ENCODE measurements at regions not wholly inside any gene's neighbourhood (a gene's known extent, or its start where the extent isn't known, plus 50 kb on each side); places are given as distances from the start of the nearest gene placed in this dataset.

DNA sequence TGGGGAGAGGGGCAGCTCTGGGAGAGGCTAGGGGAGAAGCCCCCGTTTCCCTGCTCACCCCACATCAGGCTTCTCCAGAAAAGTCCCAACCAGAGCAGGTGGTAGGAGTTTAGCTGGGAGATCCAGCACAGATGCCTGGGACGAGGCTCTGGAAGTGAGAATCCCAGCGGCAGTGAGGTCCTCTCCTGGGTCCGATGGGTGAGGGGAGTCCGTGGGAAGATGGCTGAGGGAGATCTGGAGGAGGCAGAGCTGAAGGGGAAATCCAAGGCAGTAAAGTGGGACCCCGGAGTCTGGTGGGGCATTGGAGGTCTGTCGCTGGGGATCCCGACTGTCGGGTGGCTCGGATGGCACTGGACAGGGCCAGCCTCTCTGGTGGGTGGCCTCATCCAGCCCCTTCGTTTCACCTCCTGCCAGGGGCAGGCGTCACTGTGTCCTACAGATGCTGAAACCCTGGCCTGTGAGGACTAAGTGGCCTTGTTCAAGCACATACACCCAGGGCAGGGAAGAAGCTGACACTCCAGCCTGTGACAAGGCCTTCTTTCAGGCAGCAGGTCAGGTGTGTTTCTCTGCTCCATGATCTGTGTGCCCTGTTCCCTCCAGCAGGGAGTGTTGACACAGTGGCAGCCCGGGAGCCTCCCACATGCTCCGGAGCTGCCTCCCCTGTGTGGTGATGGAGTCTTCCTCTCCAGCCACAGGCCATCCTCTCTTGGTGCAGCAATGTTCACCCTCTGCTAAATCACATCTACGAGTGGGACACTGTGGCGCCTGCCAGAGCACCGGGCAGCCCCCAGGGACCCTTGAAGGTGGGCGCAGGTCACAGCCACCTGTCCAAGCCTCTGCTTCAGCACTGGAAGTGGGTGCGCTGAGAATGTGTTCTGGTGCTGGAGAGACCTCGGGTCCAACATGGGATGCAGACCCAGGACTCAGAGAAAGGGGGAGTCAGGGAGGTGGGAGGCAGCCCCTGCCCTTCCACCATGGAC, 850.8 kb downstream of the BRD1 start:
- ATAC-seq = no peak
- no peak for DNase-seq (ENCODE audit: missing footprints)
- intact Hi-C loops (cut with DNase I) = no loop called here

DNA sequence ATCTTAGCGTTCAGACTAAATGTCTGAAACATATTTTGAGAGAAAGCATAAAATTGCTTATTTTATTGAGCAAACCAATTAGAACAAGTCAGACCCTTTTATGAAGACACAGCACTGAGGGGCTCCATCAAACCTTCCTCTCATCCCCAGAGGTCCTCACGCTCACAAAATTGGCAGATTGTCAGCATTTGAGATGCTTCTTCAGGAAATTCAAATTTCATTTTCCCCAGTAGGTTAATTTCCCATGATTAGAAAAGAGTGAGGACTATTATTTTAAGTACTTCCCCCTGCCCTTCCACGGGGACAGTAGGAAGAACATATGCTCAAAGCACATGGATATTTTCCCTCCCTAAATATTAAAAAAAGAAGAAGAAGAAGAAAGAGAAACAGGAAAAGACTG, 851.8 kb downstream of the BRD1 start:
- intact Hi-C loops (cut with DNase I) = no loop called here
- ATAC-seq = no peak

DNA sequence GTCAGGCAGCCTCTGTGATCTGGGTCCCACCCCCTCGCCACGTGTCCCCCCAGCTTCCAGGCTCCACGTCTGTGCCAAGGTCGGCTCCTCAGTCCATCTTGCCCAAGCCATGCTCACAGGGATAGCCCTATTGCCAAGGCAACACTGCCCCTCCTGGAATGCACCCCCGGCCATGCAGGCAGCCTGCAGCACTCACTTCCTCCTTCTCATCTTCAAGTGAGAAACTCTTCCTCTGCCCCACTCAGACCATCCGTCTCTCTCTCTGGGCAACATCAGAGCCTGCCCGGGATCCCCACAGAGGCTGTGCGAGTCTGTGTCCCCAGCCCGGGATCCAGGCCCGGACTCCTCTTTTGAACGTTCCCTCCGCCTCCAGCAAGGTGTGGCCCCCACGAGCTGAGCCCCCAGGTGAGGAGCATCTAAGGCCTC, 852.3 kb downstream of the BRD1 start:
- intact Hi-C loops (cut with DNase I) = no loop called here
- ATAC-seq (no peak), DNase-seq (ENCODE audit: missing footprints) (no peak)

More for the DNA sequence above, 851.8 kb downstream of the BRD1 start:
- DNase-seq (ENCODE audit: missing footprints) = no peak

- DNase-seq (ENCODE audit: missing footprints) (no peak), ATAC-seq (no peak)
- intact Hi-C loops (cut with DNase I) = no loop called here
These were observed 853.0 kb downstream of the BRD1 start for GRCh38 chr22:48974443-48975315.

GRCh38 chr22:48973694-48974041, 854.0 kb downstream of the BRD1 start:
- DNase-seq (ENCODE audit: missing footprints) (no peak), ATAC-seq (no peak)
- intact Hi-C loops (cut with DNase I) = no loop called here

- ATAC-seq (no peak), DNase-seq (ENCODE audit: missing footprints) (no peak)
- intact Hi-C loops (cut with DNase I) = no loop called here
These were observed 854.5 kb downstream of the BRD1 start for GRCh38 chr22:48972979-48973693.

- DNase-seq (ENCODE audit: missing footprints) = no peak
- no peak for ATAC-seq
- intact Hi-C loops (cut with DNase I) = no loop called here
These were observed 859.3 kb downstream of the BRD1 start for GRCh38 chr22:48968201-48968959.

- DNase-seq (ENCODE audit: missing footprints) (no peak), ATAC-seq (no peak)
- intact Hi-C loops (cut with DNase I) = no loop called here
These were observed 864.3 kb downstream of the BRD1 start for GRCh38 chr22:48963405-48963804.

GRCh38 chr22:48961705-48962104, 866.0 kb downstream of the BRD1 start:
- DNase-seq (ENCODE audit: missing footprints) (no peak), ATAC-seq (no peak)
- intact Hi-C loops (cut with DNase I) = no loop called here

DNA sequence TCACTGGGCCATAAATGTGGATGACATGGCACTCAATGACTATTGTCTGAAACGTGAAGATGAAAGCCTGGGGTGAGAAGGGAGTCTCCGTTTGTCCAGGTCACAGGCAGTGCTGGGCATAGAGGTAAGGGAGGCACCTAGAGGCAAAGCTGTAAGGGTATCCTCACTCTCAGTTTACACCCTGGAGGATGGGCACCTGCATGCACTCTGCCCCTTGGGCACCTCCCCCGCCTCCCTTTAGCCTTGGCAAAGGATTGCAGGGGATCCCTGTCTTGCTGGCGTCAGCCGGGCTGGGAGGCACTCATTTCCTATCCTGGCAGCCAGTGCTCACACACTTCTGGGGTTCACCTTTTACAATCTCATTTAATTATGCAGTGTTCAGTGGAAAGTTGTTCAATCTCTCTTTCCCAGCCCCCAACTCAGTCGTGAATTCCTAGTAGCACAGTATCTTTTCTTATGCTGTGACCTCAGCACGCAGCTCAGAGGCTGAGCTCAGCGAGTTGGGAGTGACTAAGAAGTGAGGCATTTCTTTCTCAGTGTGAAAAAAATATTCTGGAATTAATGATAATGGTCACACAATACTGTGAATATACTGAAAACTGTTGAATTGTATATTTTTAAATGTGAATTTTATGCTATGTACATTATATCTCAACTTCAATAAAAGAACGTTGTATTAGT, 866.6 kb downstream of the BRD1 start:
- intact Hi-C loops (cut with DNase I) = no loop called here
- DNase-seq (ENCODE audit: missing footprints) (no peak), ATAC-seq (no peak)

DNA sequence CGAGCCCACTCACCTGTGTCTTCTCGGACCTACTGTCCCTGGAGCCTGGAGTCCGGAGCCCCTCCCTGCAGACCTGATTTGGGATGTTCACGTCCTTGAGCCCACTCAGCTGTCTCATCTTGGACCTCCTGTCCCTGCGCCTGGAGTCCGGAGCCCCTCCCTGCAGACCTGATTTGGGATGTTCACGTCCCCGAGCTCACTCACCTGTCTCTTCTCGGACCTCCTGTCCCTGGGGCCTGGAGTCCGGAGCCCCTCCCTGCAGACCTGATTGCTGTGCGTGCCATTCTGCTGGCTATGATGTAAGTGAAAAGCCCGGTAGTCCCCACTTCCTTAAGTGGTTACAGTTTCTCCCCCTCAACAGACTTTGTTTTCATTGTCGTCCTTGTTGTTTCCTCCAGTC, 867.1 kb downstream of the BRD1 start:
- DNase-seq (ENCODE audit: missing footprints) (no peak), ATAC-seq (no peak)
- intact Hi-C loops (cut with DNase I) = no loop called here

- intact Hi-C loops (cut with DNase I) = no loop called here
- ATAC-seq = no peak
- no peak for DNase-seq (ENCODE audit: missing footprints)
These were observed 868.2 kb downstream of the BRD1 start for GRCh38 chr22:48959496-48959895.

DNA sequence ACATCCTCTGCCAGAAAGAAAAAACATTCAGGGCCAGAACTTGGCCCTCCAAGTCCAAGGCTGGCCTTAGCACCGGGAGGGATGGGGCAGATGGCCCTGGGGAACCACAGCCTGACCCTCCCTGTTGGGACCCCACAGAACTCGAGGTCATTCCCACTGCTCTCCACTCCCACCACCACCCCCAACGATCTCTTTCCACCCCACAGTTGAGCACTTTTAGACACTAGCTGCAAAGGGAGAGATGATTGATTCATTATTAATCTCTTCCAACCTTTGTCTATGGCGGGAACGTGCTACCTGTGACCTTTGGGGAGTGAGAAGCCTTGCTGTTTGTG, 869.7 kb downstream of the BRD1 start:
- intact Hi-C loops (cut with DNase I) = no loop called here
- ATAC-seq = no peak
- DNase-seq (ENCODE audit: missing footprints) = no peak

GRCh38 chr22:48957311-48957986, 870.2 kb downstream of the BRD1 start:
- ATAC-seq = no peak
- intact Hi-C loops (cut with DNase I) = no loop called here
- DNase-seq (ENCODE audit: missing footprints) = no peak

DNA sequence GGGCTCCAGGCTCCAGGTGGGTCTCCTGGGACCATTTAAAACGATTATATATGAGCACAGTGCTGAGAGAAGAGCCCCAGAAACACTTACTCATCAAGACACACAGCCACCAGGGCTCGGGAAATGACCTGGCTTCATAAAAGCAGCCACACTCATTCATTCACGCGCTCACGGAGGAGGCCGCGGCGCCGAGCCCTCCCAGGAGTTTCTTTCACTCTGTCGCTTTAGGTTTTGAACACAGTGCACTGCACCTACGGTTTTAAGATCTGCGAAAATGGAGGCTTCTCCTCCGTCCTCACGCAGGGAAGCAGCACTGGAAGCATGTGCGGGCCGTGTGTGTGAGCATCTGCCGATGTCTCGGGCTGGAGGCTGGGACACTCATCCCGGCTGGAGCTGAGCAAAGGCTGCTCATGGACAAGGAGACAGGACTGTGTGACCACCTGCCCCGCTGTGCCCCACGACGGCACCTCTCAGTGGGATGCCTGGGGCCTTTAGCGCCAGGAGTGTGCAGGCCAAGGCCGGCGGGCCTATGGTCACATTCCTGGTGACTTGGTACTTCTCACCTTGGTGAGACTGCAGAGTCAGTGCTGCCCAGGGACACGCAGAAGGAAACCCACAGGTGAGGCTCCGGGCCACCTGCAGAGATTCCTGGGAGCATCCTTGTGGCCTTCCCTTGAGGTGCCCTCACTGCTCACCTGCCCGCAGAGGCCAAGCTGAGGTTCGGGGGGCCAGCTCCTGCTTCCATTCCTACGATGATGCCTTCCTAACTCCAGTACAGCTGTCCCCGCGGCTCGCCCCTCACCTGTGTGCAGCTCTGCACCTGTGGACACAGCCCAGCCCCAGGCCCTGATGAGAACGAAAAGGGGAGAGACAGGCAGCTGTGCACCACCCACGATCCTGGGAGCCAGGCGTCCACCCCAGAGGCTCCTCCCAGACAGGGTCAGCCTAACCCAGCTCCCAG, 872.0 kb downstream of the BRD1 start:
- intact Hi-C loops (cut with DNase I) = no loop called here
- no peak for ATAC-seq
- DNase-seq (ENCODE audit: missing footprints) = peak; percentile 62

DNA sequence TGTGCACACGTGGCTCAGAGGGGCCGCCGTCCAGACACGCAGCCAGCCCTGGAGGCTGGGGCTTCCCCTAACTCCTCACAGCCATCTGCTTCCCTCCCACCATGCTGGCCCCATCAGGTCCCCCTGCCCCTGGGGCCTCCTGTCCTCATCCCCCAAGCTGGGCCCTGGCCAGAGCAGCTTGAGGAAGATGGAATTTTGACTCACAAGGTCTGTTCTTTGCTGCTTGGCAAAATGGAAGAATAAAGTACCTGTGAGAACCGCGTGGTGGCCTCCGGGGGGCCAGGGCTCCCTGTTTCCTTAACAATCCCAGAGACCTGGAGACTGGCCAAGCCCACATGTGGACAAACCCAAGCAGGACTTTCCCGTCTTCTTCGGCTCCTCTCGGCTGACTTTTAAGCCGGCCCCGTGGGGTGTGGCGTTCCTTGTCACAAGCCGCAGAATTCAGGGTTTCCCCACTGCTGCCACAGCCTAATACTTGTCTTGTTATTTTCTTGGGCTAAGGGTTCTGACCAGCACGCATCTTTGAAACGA, 872.8 kb downstream of the BRD1 start:
- ATAC-seq (no peak), DNase-seq (ENCODE audit: missing footprints) (peak; percentile 32)
- intact Hi-C loops (cut with DNase I) = no loop called here

Measured in Right ventricle myocardium inferior (tissue), 1 donor.